Neural crest cell (in vitro differentiated cells): ENCODE measurements at regions not wholly inside any gene's neighbourhood (a gene's known extent, or its start where the extent isn't known, plus 50 kb on each side); places are given as distances from the start of the nearest gene placed in this dataset.

ENCODE experiments used
- DNase-seq: peaks from one replicate; pipeline ENCODE4 v3.0.0; 2021; ENCODE audit warnings: low read depth, mixed read lengths, low spot score
- H3K27ac Mint-ChIP-seq: one replicate; pipeline ENCODE4 v1.8.0; 2021; ENCODE audit warnings: mild to moderate bottlenecking, mixed read lengths; ENCODE audit not compliant: unreplicated experiment
- H3K27me3 Mint-ChIP-seq: 2 replicates; pipeline ENCODE4 v1.8.0; 2021; ENCODE audit warnings: low read depth, mild to moderate bottlenecking, mixed read lengths
- H3K36me3 Mint-ChIP-seq: 2 replicates; pipeline ENCODE4 v1.8.0; 2021; ENCODE audit warnings: low read depth, mild to moderate bottlenecking, mixed read lengths
- H3K4me1 Mint-ChIP-seq: 2 replicates; pipeline ENCODE4 v1.8.0; 2021; ENCODE audit warnings: mixed read lengths
- H3K4me3 Mint-ChIP-seq: one replicate; pipeline ENCODE4 v1.8.0; 2021; ENCODE audit warnings: mild to moderate bottlenecking, mixed read lengths
- H3K9me3 Mint-ChIP-seq: 2 replicates; pipeline ENCODE4 v1.8.0; 2021; ENCODE audit warnings: mixed read lengths
- TF ChIP-seq, protein P1 (sequence below): fragments of 200-600 bp; sonication (generic); conservative IDR thresholded peaks from 2 replicates; pipeline ENCODE4 v1.5.0; 2021; ENCODE audit warnings: antibody characterized with exemption, mild to moderate bottlenecking

GRCh38 chr21:21955204-21955603 is 957.0 kb downstream of the NCAM2 start:
- Mint-ChIP-seq H3K9me3 (no peaks in the 10 kb centered on the region), H3K36me3 (no peaks in the 10 kb centered on the region), H3K4me1 (no peaks in the 10 kb centered on the region), H3K4me3 (no peak overlapping the region), H3K27me3 (no peaks in the 10 kb centered on the region), H3K27ac (no peak overlapping the region)
- no peak for DNase-seq
- TF ChIP-seq, protein P1, sequence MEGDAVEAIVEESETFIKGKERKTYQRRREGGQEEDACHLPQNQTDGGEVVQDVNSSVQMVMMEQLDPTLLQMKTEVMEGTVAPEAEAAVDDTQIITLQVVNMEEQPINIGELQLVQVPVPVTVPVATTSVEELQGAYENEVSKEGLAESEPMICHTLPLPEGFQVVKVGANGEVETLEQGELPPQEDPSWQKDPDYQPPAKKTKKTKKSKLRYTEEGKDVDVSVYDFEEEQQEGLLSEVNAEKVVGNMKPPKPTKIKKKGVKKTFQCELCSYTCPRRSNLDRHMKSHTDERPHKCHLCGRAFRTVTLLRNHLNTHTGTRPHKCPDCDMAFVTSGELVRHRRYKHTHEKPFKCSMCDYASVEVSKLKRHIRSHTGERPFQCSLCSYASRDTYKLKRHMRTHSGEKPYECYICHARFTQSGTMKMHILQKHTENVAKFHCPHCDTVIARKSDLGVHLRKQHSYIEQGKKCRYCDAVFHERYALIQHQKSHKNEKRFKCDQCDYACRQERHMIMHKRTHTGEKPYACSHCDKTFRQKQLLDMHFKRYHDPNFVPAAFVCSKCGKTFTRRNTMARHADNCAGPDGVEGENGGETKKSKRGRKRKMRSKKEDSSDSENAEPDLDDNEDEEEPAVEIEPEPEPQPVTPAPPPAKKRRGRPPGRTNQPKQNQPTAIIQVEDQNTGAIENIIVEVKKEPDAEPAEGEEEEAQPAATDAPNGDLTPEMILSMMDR: no peak

DNA sequence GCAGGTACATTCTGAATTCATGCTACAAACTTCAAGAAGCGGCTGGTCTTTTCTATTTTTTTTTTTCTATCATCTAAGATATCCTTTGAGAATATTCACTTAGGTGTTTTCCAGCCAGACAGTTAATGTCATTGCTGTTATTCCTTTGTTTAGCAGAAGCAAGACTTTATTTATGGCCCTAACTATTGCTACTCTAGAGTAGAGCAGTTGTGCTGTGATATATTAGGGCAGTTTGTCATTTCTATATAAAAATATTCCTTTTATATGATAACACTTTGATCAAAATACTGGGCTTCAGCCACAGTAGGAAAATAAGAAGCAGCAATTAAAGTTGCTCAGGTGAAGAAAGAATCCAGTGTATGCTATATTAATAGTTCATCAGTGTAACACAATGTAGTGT is 959.3 kb downstream of the NCAM2 start:
- Mint-ChIP-seq H3K36me3 (no peaks in the 10 kb centered on the region), H3K4me3 (no peak overlapping the region), H3K27me3 (no peaks in the 10 kb centered on the region), H3K4me1 (no peaks in the 10 kb centered on the region), H3K9me3 (peaks cover 6% of the 10 kb centered on the region), H3K27ac (no peak overlapping the region)
- TF ChIP-seq, protein P1: no peak
- DNase-seq: no peak

DNA sequence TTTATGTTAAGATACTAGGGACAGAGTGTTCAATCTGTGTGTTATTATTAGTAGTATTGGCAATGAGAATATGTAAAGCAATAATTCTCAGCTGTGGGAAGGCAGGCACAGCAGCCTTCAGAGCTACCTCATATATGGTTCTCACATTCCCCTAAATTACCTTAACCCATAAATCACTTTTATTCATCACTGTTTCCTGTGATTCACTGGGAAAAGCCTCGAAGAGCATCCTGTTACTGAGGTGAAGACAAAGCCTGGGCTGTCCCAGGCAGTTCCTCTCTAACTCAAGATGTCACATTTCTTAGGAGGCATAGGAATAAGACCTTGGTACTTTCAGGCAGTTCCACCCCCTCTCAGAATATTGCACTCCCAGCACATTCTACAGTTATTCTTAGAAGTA is 965.7 kb downstream of the NCAM2 start:
- Mint-ChIP-seq H3K4me1 (no peaks in the 10 kb centered on the region), H3K36me3 (peaks cover 8% of the 10 kb centered on the region), H3K9me3 (peaks cover 6% of the 10 kb centered on the region), H3K4me3 (no peak overlapping the region), H3K27me3 (no peaks in the 10 kb centered on the region), H3K27ac (no peak overlapping the region)
- no peak for DNase-seq
- TF ChIP-seq, protein P1: no peak

GRCh38 chr21:21968810-21969209 is 970.6 kb downstream of the NCAM2 start:
- Mint-ChIP-seq H3K27me3 (no peaks in the 10 kb centered on the region), H3K4me1 (peaks cover 14% of the 10 kb centered on the region), H3K27ac (no peak overlapping the region)

GRCh38 chr21:21969211-21969610 is 971.0 kb downstream of the NCAM2 start:
- Mint-ChIP-seq H3K27ac (no peak overlapping the region), H3K4me3 (no peak overlapping the region), H3K4me1 (peaks cover 14% of the 10 kb centered on the region), H3K9me3 (no peaks in the 10 kb centered on the region), H3K27me3 (no peaks in the 10 kb centered on the region), H3K36me3 (peaks cover 2% of the 10 kb centered on the region)
- TF ChIP-seq, protein P1: no peak
- DNase-seq: no peak

More at GRCh38 chr21:21968810-21969209, 970.6 kb downstream of the NCAM2 start:
- peaks cover 3% of the 10 kb centered on the region for H3K36me3 Mint-ChIP-seq
- TF ChIP-seq, protein P1: no peak
- H3K4me3 Mint-ChIP-seq: no peak overlapping the region
- H3K9me3 Mint-ChIP-seq: no peaks in the 10 kb centered on the region
- no peak for DNase-seq

DNA sequence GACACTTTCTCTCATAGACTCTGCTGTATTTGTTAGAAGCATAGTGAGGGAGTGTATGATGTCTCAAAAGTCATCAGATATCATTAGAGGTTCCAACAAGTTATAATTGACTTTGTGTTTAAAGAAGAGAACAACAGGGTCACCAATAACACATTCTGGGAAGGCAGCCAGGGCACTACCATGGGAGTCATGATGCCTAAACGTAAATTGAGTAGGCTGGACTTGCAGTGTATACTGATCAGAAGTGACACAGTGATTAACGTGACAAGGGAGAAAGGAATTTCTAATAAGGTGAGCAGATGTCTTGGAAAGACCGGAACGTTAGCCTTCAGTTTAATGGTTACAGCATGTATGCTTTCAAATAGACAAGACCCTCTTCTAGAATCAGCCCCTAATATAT is 973.2 kb downstream of the NCAM2 start:
- no peaks in the 10 kb centered on the region for H3K36me3 Mint-ChIP-seq
- H3K27me3 Mint-ChIP-seq: no peaks in the 10 kb centered on the region
- H3K27ac Mint-ChIP-seq: no peak overlapping the region
- peaks cover 14% of the 10 kb centered on the region for H3K4me1 Mint-ChIP-seq
- TF ChIP-seq, protein P1: no peak
- no peak for DNase-seq
- H3K9me3 Mint-ChIP-seq: peaks cover 5% of the 10 kb centered on the region
- H3K4me3 Mint-ChIP-seq: no peak overlapping the region
